HG02588 (cell line): ENCODE measurements at regions not wholly inside any gene's neighbourhood (a gene's known extent, or its start where the extent isn't known, plus 50 kb on each side); places are given as distances from the start of the nearest gene placed in this dataset.

Experiments used
- ATAC-seq: cut with Tn5 transposase; IDR thresholded peaks from one replicate; pipeline ENCODE4 v1.9.1; 2021; ENCODE audit warnings: mild to moderate bottlenecking, moderate library complexity; ENCODE audit not compliant: unreplicated experiment

DNA sequence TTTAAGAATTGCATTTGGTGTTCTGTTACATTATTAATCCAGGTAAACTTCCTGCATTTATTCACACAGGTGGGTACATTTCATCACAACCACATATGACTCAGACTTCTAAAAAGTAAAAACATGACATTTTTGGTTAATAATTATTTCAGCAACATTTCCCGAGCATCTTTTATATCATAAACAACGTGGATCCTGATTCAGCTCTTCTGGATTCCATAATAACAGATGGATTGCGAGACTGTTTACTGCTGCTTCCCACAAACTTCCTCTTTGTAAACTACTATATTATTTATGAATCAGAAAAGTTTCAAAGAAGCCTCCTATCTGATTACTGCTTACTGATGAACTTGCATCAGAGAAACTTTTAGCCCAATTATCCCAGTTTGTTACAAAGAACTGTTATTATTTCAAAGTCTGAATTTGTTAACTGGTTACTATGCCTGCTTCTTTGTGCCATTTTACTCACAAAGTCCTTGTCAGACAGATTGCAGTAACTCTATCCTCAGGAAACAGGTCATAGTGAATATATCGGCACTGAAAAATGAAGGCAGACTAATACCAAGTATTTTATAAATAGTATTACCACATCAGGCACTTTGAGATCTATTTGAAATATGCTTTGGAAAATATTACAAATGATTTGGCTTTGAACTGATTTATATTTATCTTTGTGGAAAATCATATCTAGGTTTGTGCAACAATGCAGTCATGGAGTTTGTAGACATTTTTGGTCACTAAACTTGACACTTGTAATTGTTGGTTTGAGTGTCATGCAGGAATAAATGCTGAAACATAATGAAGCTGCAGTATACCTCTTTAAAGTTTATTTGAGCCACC is 511.6 kb downstream of the PLCL1 start:
- no peak for ATAC-seq

GRCh38 chr2:198314559-198315153 is 510.3 kb downstream of the PLCL1 start:
- ATAC-seq, result no peak

DNA sequence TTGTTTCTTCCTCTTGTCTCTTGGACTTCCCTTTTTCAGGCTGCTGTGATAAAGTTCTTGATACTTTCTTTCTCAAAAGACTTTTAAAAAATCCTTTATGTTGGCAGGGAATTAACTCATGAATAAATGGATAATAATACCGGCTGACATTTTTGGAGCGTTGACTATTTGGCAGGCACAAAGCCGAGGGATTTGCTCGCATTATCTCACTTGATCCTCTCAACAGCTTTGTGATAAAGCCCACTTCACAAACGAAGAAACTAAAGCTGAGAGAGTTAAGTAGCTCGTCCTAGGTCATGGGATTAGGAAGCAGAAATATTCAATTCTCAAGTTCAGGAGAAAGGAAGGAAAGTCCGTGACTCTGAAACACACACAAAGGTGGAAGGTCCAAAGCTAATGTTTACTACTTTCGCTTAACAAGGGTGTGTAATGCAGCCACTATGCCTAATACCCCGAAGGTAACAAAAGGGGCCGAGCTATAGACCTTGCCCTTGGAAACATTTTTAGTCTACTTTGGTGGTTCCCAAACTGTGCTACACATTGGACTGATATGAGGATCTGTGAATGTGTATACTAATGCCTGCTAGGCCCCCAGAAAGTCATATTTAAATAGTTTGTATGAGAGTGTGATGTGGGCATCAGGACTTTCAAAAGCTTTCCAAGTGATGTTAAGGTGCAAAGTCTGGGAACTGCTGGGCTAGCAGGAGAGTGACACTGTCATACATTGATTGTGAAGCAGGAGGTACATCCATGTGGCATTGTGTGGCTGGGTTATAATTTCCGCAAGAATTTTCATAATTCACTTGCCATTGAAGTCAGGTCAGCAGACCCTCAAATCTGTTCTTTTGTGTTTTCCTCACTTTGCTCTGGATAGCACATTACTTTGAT is 508.4 kb downstream of the PLCL1 start:
- ATAC-seq, result no peak

GRCh38 chr2:198311020-198311419 is 506.6 kb downstream of the PLCL1 start:
- ATAC-seq, result no peak

DNA sequence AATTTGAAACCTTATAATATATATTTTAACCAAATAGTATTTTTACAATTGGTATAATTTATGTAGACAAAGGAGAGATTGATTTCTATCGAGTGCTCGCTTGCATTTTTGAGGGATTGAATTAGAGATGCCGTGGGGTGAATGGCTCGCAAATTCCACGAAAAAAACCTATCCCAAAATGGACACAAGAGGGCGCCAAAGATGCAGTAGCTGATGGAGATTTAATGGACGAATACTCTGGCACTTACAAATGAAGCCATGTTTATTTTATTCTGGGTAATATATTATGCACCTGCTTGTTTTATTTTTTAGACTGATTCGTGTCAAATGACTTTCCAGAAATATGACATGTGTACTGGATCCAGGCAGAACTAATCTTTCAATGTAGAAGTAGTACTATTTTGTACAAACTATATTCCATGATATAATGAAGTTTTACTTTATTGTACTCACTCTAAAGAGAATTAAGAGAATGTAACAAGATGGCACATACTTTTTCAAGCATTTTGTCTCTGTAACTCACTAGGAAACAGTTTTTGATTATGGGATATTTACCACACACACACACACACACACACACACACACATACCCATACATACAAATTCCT is 505.4 kb downstream of the PLCL1 start:
- ATAC-seq, result no peak

DNA sequence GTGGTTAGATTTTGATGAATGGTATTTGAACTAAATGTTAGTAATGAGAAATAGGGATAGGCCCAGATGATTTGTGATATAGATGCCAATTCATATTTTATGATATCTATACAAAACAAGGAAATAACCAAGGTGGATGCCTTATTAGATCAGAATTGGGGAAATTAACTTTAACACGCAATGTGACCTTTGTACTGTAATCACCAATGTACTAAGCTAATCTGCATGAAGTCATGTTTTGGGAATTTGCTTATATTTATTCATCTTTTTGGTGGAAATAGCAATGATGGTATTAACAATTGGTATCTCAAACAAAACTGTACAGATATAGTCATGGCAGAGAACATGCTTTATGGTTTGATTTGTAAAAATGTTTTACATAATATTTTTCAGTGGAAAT is 504.7 kb downstream of the PLCL1 start:
- no peak for ATAC-seq

- no peak for ATAC-seq
These were observed 504.0 kb downstream of the PLCL1 start for GRCh38 chr2:198308368-198308767.

GRCh38 chr2:198307093-198307492 is 502.7 kb downstream of the PLCL1 start:
- no peak for ATAC-seq

DNA sequence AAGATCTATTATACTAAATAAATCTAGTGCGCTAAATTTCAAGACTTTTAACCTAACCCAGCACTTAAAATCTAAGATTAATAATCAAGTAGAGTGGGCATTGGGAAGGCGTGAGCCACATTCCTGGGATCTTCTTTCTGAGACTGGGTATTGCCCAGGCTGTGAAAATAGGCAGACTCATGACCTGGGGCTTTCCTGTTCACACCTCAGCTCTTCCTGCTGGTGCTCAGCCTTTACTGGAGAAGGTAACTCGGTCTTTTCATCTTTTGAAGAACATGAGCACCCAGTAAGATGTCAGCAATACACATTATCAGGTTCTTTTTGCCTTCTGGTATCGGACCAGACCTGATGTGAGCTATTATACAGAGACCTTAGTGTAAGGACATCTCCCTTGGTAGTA is 500.5 kb downstream of the PLCL1 start:
- ATAC-seq, result no peak

DNA sequence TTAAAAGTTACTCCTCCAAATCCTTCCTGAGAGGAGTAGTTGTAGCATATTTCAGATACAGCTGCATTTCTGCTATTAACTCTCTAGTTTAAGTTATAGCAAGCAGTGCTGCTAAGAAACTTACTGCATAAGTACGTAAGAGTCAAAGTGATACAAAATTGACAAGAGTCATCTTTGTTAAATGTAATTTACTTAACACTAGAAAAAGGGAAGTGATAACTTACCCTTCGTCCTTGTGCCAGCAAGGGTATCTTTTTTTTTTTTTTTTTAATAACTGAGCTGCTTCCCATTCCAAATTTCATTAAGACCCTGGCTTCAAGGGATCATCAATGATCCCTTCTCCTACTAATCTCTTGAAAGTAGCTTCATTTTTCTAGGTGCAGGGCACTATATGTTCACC is 493.0 kb downstream of the PLCL1 start:
- ATAC-seq, result no peak

DNA sequence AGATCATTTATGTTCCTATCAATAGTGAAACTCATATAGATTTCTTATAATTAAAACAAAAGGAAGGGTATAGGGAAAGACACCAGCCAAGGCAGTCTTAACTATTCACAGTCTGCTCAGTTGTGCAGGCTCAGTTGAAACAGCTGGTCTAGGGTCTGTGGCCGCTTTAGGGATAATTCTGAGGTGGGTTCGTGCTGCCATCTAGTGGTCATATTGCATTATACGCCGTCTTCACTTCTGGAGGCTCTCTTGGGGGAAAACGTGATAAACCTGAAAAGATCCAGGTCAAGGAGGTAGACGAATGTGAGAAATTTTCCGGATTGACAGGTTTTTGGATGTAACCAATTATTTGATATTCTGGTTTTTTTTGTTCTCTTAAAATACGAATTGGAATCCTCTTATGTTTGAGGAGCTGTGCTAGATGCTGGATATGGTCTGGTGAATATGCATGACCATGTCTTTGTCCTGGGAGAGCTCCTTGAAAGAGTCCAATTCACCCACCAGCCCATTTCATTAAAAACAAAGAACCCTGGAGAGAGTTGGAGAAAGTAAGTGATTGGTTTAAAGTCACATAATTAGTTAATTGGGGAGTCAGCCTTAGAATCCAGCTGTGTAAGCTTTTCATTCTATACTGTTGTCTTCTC is 492.4 kb downstream of the PLCL1 start:
- ATAC-seq, result peak; percentile 87

- no peak for ATAC-seq
These were observed 488.9 kb downstream of the PLCL1 start for GRCh38 chr2:198293281-198293680.

DNA sequence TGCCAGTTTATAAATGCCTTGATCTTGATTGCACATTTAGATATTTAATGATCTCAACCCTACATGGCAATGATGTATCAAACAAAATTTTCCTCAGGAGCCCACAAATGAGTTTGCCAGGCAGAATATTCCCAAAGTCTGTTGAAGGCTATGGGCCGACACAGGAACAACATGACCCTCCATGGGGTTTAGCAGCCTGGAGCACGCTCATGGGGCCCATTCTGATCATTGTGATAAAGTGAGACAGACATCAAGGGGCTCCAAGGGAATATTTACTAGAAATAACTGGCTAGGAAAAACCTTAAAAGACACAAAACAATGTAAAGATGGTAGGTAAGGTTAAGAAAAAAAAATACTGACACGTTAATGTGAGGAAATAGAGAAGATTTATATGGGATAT is 485.4 kb downstream of the PLCL1 start:
- no peak for ATAC-seq

DNA sequence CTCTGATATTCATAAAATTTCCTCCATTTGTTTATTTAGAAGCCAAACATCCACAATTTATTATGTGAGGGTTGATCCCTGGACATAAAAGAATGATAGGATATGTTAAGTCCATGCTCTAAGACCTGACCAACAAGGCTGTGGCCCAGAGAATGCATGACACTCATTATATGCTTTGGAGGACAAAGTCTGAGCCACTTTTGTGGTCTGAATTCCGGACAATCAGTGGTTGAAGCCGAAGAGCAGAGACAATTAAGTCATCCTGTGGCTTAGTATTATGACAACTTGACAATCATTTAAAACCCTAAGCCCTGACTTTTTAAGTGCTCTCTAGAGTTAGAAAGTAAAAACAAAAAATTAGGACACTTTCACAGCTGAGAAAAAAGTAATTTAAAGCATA is 483.3 kb downstream of the PLCL1 start:
- ATAC-seq, result no peak

- ATAC-seq, result no peak
These were observed 480.8 kb downstream of the PLCL1 start for GRCh38 chr2:198285216-198285615.

- no peak for ATAC-seq
These were observed 478.8 kb downstream of the PLCL1 start for GRCh38 chr2:198283146-198283545.

DNA sequence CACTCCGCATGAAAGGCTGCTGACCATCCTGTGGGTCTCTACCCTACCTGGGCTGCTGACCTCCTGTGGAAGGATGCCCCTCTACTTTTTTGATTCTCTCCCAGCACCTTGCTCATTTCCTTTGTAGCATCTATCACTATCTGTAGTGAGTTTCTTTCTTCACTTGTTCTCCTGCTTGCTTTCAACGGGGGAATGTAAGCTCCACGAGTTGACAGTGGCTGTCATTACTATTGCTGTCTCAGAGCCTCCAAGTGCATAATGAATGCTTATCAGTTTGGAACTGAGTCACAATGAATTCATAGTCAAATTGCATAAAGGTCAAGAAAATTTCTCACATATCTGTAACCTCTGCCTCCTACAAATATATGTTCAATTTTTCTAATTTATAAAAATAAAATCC is 477.7 kb downstream of the PLCL1 start:
- no peak for ATAC-seq

- ATAC-seq, result no peak
These were observed 475.8 kb downstream of the PLCL1 start for GRCh38 chr2:198280145-198280544.

- ATAC-seq, result no peak
These were observed 474.6 kb downstream of the PLCL1 start for GRCh38 chr2:198279026-198279425.

DNA sequence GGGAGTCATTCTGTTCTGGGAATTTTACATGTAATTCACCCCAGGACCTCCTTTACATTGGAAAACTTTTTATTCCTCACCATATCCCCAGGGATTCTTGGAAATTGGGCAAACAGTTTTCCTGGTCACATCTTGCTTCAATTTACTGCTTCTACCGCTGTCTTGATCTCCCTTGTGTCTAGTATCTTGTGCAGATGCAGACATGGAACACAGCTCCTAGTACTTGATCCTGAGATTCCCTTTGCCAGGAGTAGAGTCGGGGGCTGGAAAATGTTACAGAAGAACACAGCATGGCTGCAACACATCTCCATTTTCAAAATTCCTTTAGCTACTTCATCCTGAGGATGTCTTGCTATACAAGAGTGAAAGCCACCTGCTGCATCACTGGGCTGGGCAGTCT is 472.8 kb downstream of the PLCL1 start:
- ATAC-seq, result no peak

DNA sequence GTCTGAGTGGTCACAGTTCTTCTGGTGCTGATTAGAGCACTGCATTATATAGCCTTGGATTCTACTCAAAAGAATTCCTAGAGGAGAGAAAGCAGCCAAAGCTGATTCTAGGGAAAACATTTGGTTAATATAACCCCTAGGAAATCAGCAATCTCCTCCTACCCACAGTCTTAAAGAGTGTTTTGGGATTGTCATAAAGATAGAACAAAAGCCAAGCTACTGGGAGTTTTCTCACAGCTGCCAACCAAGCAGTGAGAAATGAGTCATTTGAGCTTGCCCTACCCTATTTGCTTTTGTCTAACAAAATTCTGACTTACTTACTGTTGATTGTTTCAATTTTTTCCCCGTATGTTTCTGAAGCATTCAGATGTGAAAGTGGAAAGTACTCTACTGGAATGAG is 469.3 kb downstream of the PLCL1 start:
- ATAC-seq, result no peak
